Ascending aorta (tissue), 2 donors: ENCODE measurements at regions not wholly inside any gene's neighbourhood (a gene's known extent, or its start where the extent isn't known, plus 50 kb on each side); places are given as distances from the start of the nearest gene placed in this dataset.

Experiments
- DNase-seq, 2 donors: peaks; one replicate each; pipeline ENCODE4 v3.0.0-alpha.2; 2019; ENCODE audit warnings: low spot score in 2 of 2
- H3K27ac ChIP-seq, 2 donors: fragments of 200-600 bp; sonication (generic); one replicate each; pipeline ENCODE4 v1.5.1; 2016 to 2017; ENCODE audit warnings: mild to moderate bottlenecking in 1 of 2
- H3K27me3 ChIP-seq: fragments of 200-600 bp; sonication (generic); one replicate; pipeline ENCODE4 v1.5.1; 2017
- H3K36me3 ChIP-seq, 2 donors: fragments of 200-600 bp; sonication (generic); one replicate each; pipeline ENCODE4 v1.5.1; 2016
- H3K4me1 ChIP-seq, 2 donors: fragments of 200-600 bp; sonication (generic); one replicate each; pipeline ENCODE4 v1.5.1; 2016 to 2017; ENCODE audit warnings: mild to moderate bottlenecking in 1 of 2
- H3K4me3 ChIP-seq, 2 donors: fragments of 200-600 bp; sonication (generic); one replicate each; pipeline ENCODE4 v1.5.1; 2016 to 2017; ENCODE audit warnings: mild to moderate bottlenecking in 1 of 2
- H3K9me3 ChIP-seq, 2 donors: fragments of 200-600 bp; sonication (generic); one replicate each; pipeline ENCODE4 v1.5.1; 2016
- CTCF ChIP-seq, 3 experiments: fragments of 200-600 bp in 2 of 3; fragments of 450-650 bp in 1 of 3; sonication (generic) in 2 of 3; IDR thresholded peaks; one replicate each; pipeline ENCODE4 v1.5.1; 2016 to 2019; ENCODE audit warnings: antibody characterized with exemption in 3 of 3, mild to moderate bottlenecking in 1 of 3, moderate library complexity in 1 of 3
- intact Hi-C: fragments of 100-400 bp; cut with DNase I; formaldehyde crosslinking; loops from one replicate; pipeline ENCODE4 v1.15.1; 2023

DNA sequence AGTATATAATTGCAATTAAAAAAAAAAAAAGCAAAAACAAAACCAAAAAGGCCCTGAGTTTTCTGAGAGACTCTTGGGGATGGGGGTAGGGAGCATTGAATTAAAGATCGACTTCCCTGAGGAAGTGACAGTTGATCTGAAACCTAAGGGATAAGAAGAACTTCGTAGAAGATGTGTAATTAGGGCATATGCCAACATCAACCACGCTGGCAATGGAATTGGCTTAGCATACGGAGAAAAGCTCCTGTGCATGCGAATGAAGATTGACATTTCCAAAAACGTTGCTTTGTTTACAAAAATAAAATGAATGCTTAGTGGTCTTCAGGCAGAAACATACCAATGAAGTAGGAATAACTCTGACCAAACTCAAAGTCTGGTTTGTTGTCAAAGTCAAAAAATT is 307.6 kb upstream of the ZNF521 start:
- no peak for DNase-seq
- no peak overlapping the region for H3K4me3 ChIP-seq
- no peaks in the 10 kb centered on the region for H3K36me3 ChIP-seq
- no peak overlapping the region for H3K27ac ChIP-seq
- intact Hi-C loops: no loop called here
- H3K27me3 ChIP-seq: no peaks in the 10 kb centered on the region
- H3K4me1 ChIP-seq: no peaks in the 10 kb centered on the region
- no peaks in the 10 kb centered on the region for H3K9me3 ChIP-seq
- TF ChIP-seq CTCF (IDR thresholded peaks at IDR 0.05): no peak

GRCh38 chr18:25658476-25658875 is 306.5 kb upstream of the ZNF521 start:
- H3K27me3 ChIP-seq: no peaks in the 10 kb centered on the region
- H3K4me1 ChIP-seq: no peaks in the 10 kb centered on the region
- no peak for TF ChIP-seq CTCF (IDR thresholded peaks at IDR 0.05)
- H3K4me3 ChIP-seq: no peak overlapping the region
- no peaks in the 10 kb centered on the region for H3K9me3 ChIP-seq
- DNase-seq: no peak
- no peaks in the 10 kb centered on the region for H3K36me3 ChIP-seq
- no peak overlapping the region for H3K27ac ChIP-seq
- intact Hi-C loops: no loop called here

- H3K4me1 ChIP-seq: no peaks in the 10 kb centered on the region
- H3K36me3 ChIP-seq: no peaks in the 10 kb centered on the region
- no peaks in the 10 kb centered on the region for H3K27me3 ChIP-seq
- no peaks in the 10 kb centered on the region for H3K9me3 ChIP-seq
- TF ChIP-seq CTCF (IDR thresholded peaks at IDR 0.05): no peak
- no peak overlapping the region for H3K27ac ChIP-seq
- intact Hi-C loops: no loop called here
- DNase-seq: no peak
- no peak overlapping the region for H3K4me3 ChIP-seq
Observed at GRCh38 chr18:25651553-25651952, 299.6 kb upstream of the ZNF521 start.

DNA sequence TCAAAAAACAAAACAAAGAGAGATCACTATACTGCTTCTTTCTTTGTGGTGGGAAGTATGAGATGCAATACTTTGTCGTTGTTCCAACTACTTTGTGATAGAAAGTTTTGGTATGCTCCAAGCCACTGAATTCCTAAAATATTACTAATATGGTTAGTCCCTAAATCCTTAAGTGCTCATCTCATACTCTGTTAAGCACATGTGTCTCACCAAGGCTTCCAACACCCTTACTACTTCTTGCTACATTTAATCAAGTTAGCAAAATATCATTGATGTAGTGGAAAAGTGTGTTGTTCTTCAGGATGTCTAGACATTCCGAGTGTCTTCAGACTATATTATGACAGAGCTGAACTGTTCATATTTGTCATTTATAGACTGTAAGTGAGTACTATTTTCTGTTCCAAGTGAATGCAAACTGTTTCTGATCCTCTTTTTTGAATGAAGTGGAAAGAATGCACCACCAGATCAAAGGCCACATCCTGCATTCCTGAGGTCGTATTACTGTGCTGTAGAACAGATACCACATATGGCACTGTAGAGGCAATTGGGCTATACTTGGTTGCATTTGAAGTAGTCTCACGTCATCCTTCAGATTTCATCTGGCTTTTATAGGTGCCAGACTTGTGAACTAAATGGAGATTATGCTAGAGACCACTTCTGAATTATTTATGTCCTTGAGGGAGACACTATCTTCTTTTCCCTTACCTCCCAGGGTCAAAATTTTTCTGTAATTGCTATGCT is 298.4 kb upstream of the ZNF521 start:
- no peak overlapping the region for H3K27ac ChIP-seq
- no peak overlapping the region for H3K4me3 ChIP-seq
- H3K9me3 ChIP-seq: no peaks in the 10 kb centered on the region
- H3K4me1 ChIP-seq: no peaks in the 10 kb centered on the region
- H3K27me3 ChIP-seq: no peaks in the 10 kb centered on the region
- TF ChIP-seq CTCF (IDR thresholded peaks at IDR 0.05): no peak
- intact Hi-C loops: no loop called here
- no peaks in the 10 kb centered on the region for H3K36me3 ChIP-seq
- DNase-seq: no peak

DNA sequence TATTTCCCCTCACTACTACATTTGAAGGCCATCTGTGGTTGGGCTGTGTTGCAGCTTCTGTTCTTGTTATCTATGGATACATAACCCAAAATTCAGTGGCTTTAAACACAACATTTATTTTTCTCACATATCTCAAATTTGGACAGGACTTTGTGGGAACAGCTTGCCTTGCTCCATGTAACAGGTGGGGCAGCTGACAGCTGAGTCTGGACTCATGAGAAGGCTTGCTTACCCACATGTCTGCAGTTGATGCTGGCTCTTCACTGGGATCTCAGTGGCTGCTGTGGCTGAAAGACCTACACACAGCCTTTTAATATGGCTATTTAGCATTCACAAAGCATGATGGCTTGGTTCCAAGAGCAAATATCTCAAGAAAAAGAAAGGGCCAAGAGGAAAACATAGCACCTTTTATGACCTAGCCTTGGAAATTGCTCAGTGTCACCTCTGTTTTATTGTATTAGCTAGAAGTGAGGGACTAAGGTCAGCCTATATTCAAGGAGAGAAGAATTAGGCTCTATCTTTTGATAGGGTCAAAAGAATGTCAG is 296.8 kb upstream of the ZNF521 start:
- Histone ChIP-seq H3K4me3 (no peak overlapping the region), H3K4me1 (no peaks in the 10 kb centered on the region), H3K27me3 (no peaks in the 10 kb centered on the region), H3K36me3 (no peaks in the 10 kb centered on the region), H3K9me3 (no peaks in the 10 kb centered on the region), H3K27ac (no peak overlapping the region)
- TF ChIP-seq CTCF (IDR thresholded peaks at IDR 0.05): no peak
- intact Hi-C loops: no loop called here
- no peak for DNase-seq
